ENCODE measurements at regions not wholly inside any gene's neighbourhood (a gene's known extent, or its start where the extent isn't known, plus 50 kb on each side); places are given as distances from the start of the nearest gene placed in this dataset.

- DNase-seq (ENCODE audit: low spot score) (no peak), FAIRE-seq (no peak)
Measured at GRCh38 chr10:124265776-124266467, 152.8 kb downstream of the OAT start.

- FAIRE-seq (no peak), DNase-seq (ENCODE audit: low spot score) (no peak)
Measured at GRCh38 chr10:124265391-124265745, 153.4 kb downstream of the OAT start.

- DNase-seq (ENCODE audit: low spot score) (no peak), FAIRE-seq (no peak)
Measured at GRCh38 chr10:124264711-124265390, 153.9 kb downstream of the OAT start.

GRCh38 chr10:124264271-124264670, 154.5 kb downstream of the OAT start:
- no peak for DNase-seq (ENCODE audit: low spot score)
- FAIRE-seq, result no peak

GRCh38 chr10:124263726-124264125, 155.0 kb downstream of the OAT start:
- FAIRE-seq (no peak), DNase-seq (ENCODE audit: low spot score) (no peak)

GRCh38 chr10:124262971-124263370, 155.8 kb downstream of the OAT start:
- FAIRE-seq, result no peak
- DNase-seq (ENCODE audit: low spot score), result no peak

- FAIRE-seq (no peak), DNase-seq (ENCODE audit: low spot score) (no peak)
Measured at GRCh38 chr10:124262234-124262865, 156.4 kb downstream of the OAT start.

GRCh38 chr10:124259139-124259825, 159.4 kb downstream of the OAT start:
- FAIRE-seq, result no peak
- no peak for DNase-seq (ENCODE audit: low spot score)

GRCh38 chr10:124257781-124258180, 160.9 kb downstream of the OAT start:
- FAIRE-seq (no peak), DNase-seq (ENCODE audit: low spot score) (no peak)

- FAIRE-seq, result no peak
Measured at GRCh38 chr10:124256151-124256550, 162.6 kb downstream of the OAT start.

GRCh38 chr10:124255556-124255955, 162.2 kb upstream of the CHST15 start:
- no peak for DNase-seq (ENCODE audit: low spot score)
- FAIRE-seq, result no peak

More at GRCh38 chr10:124256151-124256550, 162.6 kb downstream of the OAT start:
- DNase-seq (ENCODE audit: low spot score), result no peak

GRCh38 chr10:124254490-124254889, 161.1 kb upstream of the CHST15 start:
- no peak for FAIRE-seq
- no peak for DNase-seq (ENCODE audit: low spot score)

- DNase-seq (ENCODE audit: low spot score) (no peak), FAIRE-seq (no peak)
Measured at GRCh38 chr10:124253006-124253405, 159.6 kb upstream of the CHST15 start.

GRCh38 chr10:124252097-124252715, 158.8 kb upstream of the CHST15 start:
- DNase-seq (ENCODE audit: low spot score), result no peak
- FAIRE-seq, result no peak

- FAIRE-seq (no peak), DNase-seq (ENCODE audit: low spot score) (no peak)
Measured at GRCh38 chr10:124251317-124252065, 158.1 kb upstream of the CHST15 start.

- FAIRE-seq (no peak), DNase-seq (ENCODE audit: low spot score) (no peak)
Measured at GRCh38 chr10:124250506-124250905, 157.1 kb upstream of the CHST15 start.

- FAIRE-seq, result no peak
- DNase-seq (ENCODE audit: low spot score), result no peak
Measured at GRCh38 chr10:124249812-124250432, 156.5 kb upstream of the CHST15 start.

- DNase-seq (ENCODE audit: low spot score) (no peak), FAIRE-seq (no peak)
Measured at GRCh38 chr10:124249196-124249595, 155.8 kb upstream of the CHST15 start.

- DNase-seq (ENCODE audit: low spot score) (no peak), FAIRE-seq (no peak)
Measured at GRCh38 chr10:124248056-124249045, 155.0 kb upstream of the CHST15 start.

Data from RCC 7860 (cell line).